Peyer's patch (tissue), 4 donors: ENCODE measurements at regions not wholly inside any gene's neighbourhood (a gene's known extent, or its start where the extent isn't known, plus 50 kb on each side); places are given as distances from the start of the nearest gene placed in this dataset.

Experiments used
- DNase-seq, 3 donors: peaks; one replicate each; pipeline ENCODE4 v3.0.0-alpha.2; 2017 to 2019
- H3K27ac ChIP-seq, 4 donors: fragments of 200-600 bp; sonication (generic); one replicate each; pipeline ENCODE4 v1.5.1; 2016 to 2019
- H3K27me3 ChIP-seq, 2 donors: fragments of 200-600 bp; sonication (generic); one replicate each; pipeline ENCODE4 v1.5.1; 2019
- H3K36me3 ChIP-seq, 3 donors: fragments of 200-600 bp; sonication (generic); one replicate each; pipeline ENCODE4 v1.5.1; 2016 to 2019
- H3K4me1 ChIP-seq, 4 donors: fragments of 200-600 bp; sonication (generic); one replicate each; pipeline ENCODE4 v1.5.1; 2016 to 2019
- H3K4me3 ChIP-seq, 4 donors: fragments of 200-600 bp; sonication (generic); 1 replicate in 3 of 4; 2 replicates in 1 of 4; pipeline ENCODE4 v1.5.1; 2016 to 2019; ENCODE audit warnings: mild to moderate bottlenecking in 1 of 4
- H3K9me3 ChIP-seq, 4 donors: fragments of 200-600 bp; sonication (generic); one replicate each; pipeline ENCODE4 v1.5.1; 2016 to 2019; ENCODE audit warnings: mild to moderate bottlenecking in 1 of 4
- POLR2A ChIP-seq, 2 donors: fragments of 450-650 bp; IDR thresholded peaks; one replicate each; pipeline ENCODE4 v1.5.1; 2017; ENCODE audit warnings: antibody characterized with exemption in 2 of 2, mild to moderate bottlenecking in 2 of 2, moderate library complexity in 2 of 2
- small RNA-seq, 2 donors: library from RNA; depleted of rRNA; stranded (forward); fragments of <200 nt; gene quantifications; one replicate each; pipeline ENCODE3, GENCODE V24; 2016
- TF ChIP-seq, protein P1 (sequence below), 6 experiments: fragments of 450-650 bp in 4 of 6; fragments of 200-600 bp in 2 of 6; sonication (generic) in 1 of 6; IDR thresholded peaks; one replicate each; pipeline ENCODE4 v1.5.1; 2017 to 2019; ENCODE audit warnings: antibody characterized with exemption in 6 of 6, mild to moderate bottlenecking in 3 of 6, moderate library complexity in 1 of 6

DNA sequence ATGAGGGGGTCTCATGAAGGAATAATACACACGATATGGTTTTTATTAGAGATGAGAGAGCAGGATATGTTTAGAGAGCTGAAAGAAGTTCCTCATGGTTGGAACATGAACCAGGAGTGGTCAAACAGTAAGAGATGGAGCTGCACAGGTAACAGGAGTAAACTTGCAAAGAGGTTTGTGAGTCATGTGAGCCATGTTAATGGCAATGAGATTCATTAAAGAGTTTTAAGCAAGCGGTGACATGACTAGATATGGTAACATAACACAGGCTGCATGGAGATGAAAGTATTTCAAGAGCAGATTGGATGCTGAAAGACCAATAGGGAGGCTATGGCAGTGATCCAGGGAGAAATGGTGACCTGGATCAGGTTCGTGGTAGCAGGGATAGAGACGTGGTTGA is 62.6 kb upstream of the SSTR1 start:
- Histone ChIP-seq H3K27ac (no peak overlapping the region), H3K4me1 (no peaks in the 10 kb centered on the region), H3K4me3 (no peak overlapping the region), H3K27me3 (no peaks in the 10 kb centered on the region), H3K36me3 (no peaks in the 10 kb centered on the region), H3K9me3 (no peaks in the 10 kb centered on the region)
- no peak for DNase-seq
- no peak for TF ChIP-seq POLR2A (IDR thresholded peaks at IDR 0.05)
- TF ChIP-seq, protein P1, sequence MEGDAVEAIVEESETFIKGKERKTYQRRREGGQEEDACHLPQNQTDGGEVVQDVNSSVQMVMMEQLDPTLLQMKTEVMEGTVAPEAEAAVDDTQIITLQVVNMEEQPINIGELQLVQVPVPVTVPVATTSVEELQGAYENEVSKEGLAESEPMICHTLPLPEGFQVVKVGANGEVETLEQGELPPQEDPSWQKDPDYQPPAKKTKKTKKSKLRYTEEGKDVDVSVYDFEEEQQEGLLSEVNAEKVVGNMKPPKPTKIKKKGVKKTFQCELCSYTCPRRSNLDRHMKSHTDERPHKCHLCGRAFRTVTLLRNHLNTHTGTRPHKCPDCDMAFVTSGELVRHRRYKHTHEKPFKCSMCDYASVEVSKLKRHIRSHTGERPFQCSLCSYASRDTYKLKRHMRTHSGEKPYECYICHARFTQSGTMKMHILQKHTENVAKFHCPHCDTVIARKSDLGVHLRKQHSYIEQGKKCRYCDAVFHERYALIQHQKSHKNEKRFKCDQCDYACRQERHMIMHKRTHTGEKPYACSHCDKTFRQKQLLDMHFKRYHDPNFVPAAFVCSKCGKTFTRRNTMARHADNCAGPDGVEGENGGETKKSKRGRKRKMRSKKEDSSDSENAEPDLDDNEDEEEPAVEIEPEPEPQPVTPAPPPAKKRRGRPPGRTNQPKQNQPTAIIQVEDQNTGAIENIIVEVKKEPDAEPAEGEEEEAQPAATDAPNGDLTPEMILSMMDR (IDR thresholded peaks at IDR 0.05) = no peak

DNA sequence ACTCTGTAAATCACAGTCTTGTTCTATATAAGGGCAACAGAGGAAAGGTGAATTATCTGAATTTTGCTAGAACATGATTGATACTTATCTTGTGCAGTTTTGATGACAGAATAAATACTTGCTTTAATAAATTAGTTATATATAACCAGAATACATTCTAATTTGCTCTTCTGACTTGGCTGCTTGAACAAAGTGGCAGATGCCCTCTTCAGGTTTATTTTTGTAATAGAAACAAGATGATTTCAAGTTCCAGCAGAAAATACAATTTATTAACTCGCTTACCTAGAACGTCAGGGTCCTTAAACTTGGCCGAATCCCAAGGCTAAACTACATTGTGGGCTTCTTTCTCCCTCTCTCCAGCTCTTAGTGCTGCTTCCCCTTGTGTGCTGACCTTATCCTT is 57.6 kb upstream of the SSTR1 start:
- H3K27ac ChIP-seq = no peak overlapping the region
- no peaks in the 10 kb centered on the region for H3K27me3 ChIP-seq
- no peaks in the 10 kb centered on the region for H3K36me3 ChIP-seq
- H3K9me3 ChIP-seq = no peaks in the 10 kb centered on the region
- no peak for DNase-seq
- H3K4me1 ChIP-seq = no peaks in the 10 kb centered on the region
- no peak for TF ChIP-seq POLR2A (IDR thresholded peaks at IDR 0.05)
- TF ChIP-seq, protein P1 (IDR thresholded peaks at IDR 0.05) = no peak
- H3K4me3 ChIP-seq = no peak overlapping the region

Small RNAs in the stretch of these regions (small RNA-seq; reads per million reads assigned to genes)
- 0 to 1.7 reads per million in 2 donors for gene RF00406
- gene RNU6-1277P = 0 reads per million in 2 donors
